H9 (cell line): ENCODE measurements at regions not wholly inside any gene's neighbourhood (a gene's known extent, or its start where the extent isn't known, plus 50 kb on each side); places are given as distances from the start of the nearest gene placed in this dataset.

Source experiments
- DNase-seq: peaks from one replicate; pipeline ENCODE4 v3.0.0-alpha.2; 2017
- H2AFZ ChIP-seq: one replicate; pipeline ENCODE4 v1.6.1; 2013; ENCODE audit warnings: mild to moderate bottlenecking, low read length, control low read depth, moderate library complexity
- H2AK5ac ChIP-seq: 2 replicates; pipeline ENCODE4 v1.6.1; 2013; ENCODE audit warnings: low read length, control low read depth, mixed read lengths; ENCODE audit not compliant: insufficient read length
- H2BK120ac ChIP-seq: one replicate; pipeline ENCODE4 v1.6.1; 2013; ENCODE audit warnings: low read depth, mild to moderate bottlenecking, low read length, control low read depth, inconsistent platforms; ENCODE audit not compliant: poor library complexity, severe bottlenecking
- H2BK12ac ChIP-seq: 2 replicates; pipeline ENCODE4 v1.6.1; 2013; ENCODE audit warnings: low read length, control low read depth, mixed read lengths, low read depth; ENCODE audit not compliant: insufficient read length
- H2BK15ac ChIP-seq: 2 replicates; pipeline ENCODE4 v1.6.1; 2013; ENCODE audit warnings: low read depth, low read length, control low read depth
- H2BK20ac ChIP-seq: one replicate; pipeline ENCODE4 v1.6.1; 2013; ENCODE audit warnings: low read depth, mild to moderate bottlenecking, low read length, control low read depth, inconsistent platforms; ENCODE audit not compliant: poor library complexity, severe bottlenecking
- H2BK5ac ChIP-seq: 2 replicates; pipeline ENCODE4 v1.6.1; 2013; ENCODE audit warnings: low read length, control low read depth, mixed read lengths; ENCODE audit not compliant: insufficient read length
- H3K14ac ChIP-seq: 2 replicates; pipeline ENCODE4 v1.6.1; 2013; ENCODE audit warnings: low read length, control low read depth; ENCODE audit not compliant: insufficient read depth
- H3K18ac ChIP-seq: 2 replicates; pipeline ENCODE4 v1.6.1; 2013; ENCODE audit warnings: low read depth, mild to moderate bottlenecking, mixed read lengths, low read length, control low read depth; ENCODE audit not compliant: insufficient read length
- H3K23ac ChIP-seq: 2 replicates; pipeline ENCODE4 v1.6.1; 2013; ENCODE audit warnings: low read length, control low read depth, mixed read lengths, low read depth; ENCODE audit not compliant: insufficient read length
- H3K23me2 ChIP-seq: 2 replicates; pipeline ENCODE4 v1.6.1; 2013; ENCODE audit warnings: low read depth, mild to moderate bottlenecking, mixed read lengths, low read length, control low read depth; ENCODE audit not compliant: insufficient read length, poor library complexity, severe bottlenecking
- H3K27ac ChIP-seq: 2 replicates; pipeline ENCODE4 v1.5.1; 2013; ENCODE audit warnings: low read length, control low read depth, mixed read lengths, low read depth; ENCODE audit not compliant: insufficient read length
- H3K27me3 ChIP-seq: 2 replicates; pipeline ENCODE4 v1.6.1; 2013; ENCODE audit warnings: low read length, control low read depth, inconsistent platforms; ENCODE audit not compliant: insufficient read depth
- H3K4ac ChIP-seq: 2 replicates; pipeline ENCODE4 v1.6.1; 2013; ENCODE audit warnings: low read depth, mild to moderate bottlenecking, control low read depth, inconsistent platforms, low read length, moderate library complexity
- H3K4me1 ChIP-seq: 2 replicates; pipeline ENCODE4 v1.6.1; 2013; ENCODE audit warnings: low read length, control low read depth, inconsistent platforms; ENCODE audit not compliant: insufficient read depth
- H3K4me2 ChIP-seq: 2 replicates; pipeline ENCODE4 v1.6.1; 2013; ENCODE audit warnings: low read length, control low read depth, mixed read lengths; ENCODE audit not compliant: insufficient read length, insufficient read depth
- H3K56ac ChIP-seq: 2 replicates; pipeline ENCODE4 v1.6.1; 2013; ENCODE audit warnings: low read depth, mild to moderate bottlenecking, mixed read lengths, low read length, control low read depth; ENCODE audit not compliant: insufficient read length
- H3K79me1 ChIP-seq: 2 replicates; pipeline ENCODE4 v1.6.1; 2013; ENCODE audit warnings: low read depth, mild to moderate bottlenecking, moderate library complexity, low read length, control low read depth, inconsistent platforms; ENCODE audit not compliant: insufficient read depth, poor library complexity, severe bottlenecking
- H3K79me2 ChIP-seq: 2 replicates; pipeline ENCODE4 v1.6.1; 2013; ENCODE audit warnings: low read length, control low read depth, inconsistent platforms; ENCODE audit not compliant: insufficient read depth
- H3K9ac ChIP-seq: 2 replicates; pipeline ENCODE4 v1.6.1; 2013; ENCODE audit warnings: low read length, control low read depth, mixed read lengths; ENCODE audit not compliant: insufficient read length; ENCODE audit errors: extremely low read depth
- H3K9me3 ChIP-seq: one replicate; pipeline ENCODE4 v1.6.1; 2013; ENCODE audit warnings: low read depth, low read length, inconsistent platforms; ENCODE audit not compliant: control insufficient read depth
- H3T11ph ChIP-seq: one replicate; pipeline ENCODE4 v1.6.1; 2013; ENCODE audit warnings: mild to moderate bottlenecking, low read length, control low read depth, inconsistent platforms
- H4K20me1 ChIP-seq: one replicate; pipeline ENCODE4 v1.6.1; 2013; ENCODE audit not compliant: control insufficient read depth, insufficient read length, insufficient read depth
- H4K5ac ChIP-seq: 2 replicates; pipeline ENCODE4 v1.6.1; 2013; ENCODE audit warnings: low read depth, mild to moderate bottlenecking, mixed read lengths, low read length, control low read depth; ENCODE audit not compliant: insufficient read length
- H4K8ac ChIP-seq: replicated peaks from 2 replicates; pipeline ENCODE4 v1.6.1; 2013; ENCODE audit warnings: low read length, control low read depth, mixed read lengths, low read depth; ENCODE audit not compliant: insufficient read length
- H4K91ac ChIP-seq: 2 replicates; pipeline ENCODE4 v1.6.1; 2013; ENCODE audit warnings: low read depth, mild to moderate bottlenecking, moderate library complexity, mixed read lengths, low read length, control low read depth; ENCODE audit not compliant: insufficient read length
- H3K27ac Mint-ChIP-seq, 3 experiments: 2 replicates in 2 of 3; 3 replicates in 1 of 3; pipeline ENCODE4 v1.8.0; 2020 to 2021; ENCODE audit warnings: mixed read lengths in 3 of 3, mild to moderate bottlenecking in 1 of 3, moderate library complexity in 1 of 3
- H3K27me3 Mint-ChIP-seq: 2 replicates; pipeline ENCODE4 v1.8.0; 2021; ENCODE audit warnings: low read depth, mild to moderate bottlenecking, moderate library complexity, mixed read lengths
- H3K36me3 Mint-ChIP-seq, 3 experiments: 2 replicates in 2 of 3; 3 replicates in 1 of 3; pipeline ENCODE4 v1.8.0; 2020 to 2021; ENCODE audit warnings: low read depth in 3 of 3, mixed read lengths in 3 of 3; ENCODE audit not compliant: insufficient read depth in 1 of 3
- H3K4me1 Mint-ChIP-seq, 2 experiments: 2 replicates each; pipeline ENCODE4 v1.8.0; 2020; ENCODE audit warnings: mixed read lengths in 2 of 2
- H3K4me3 Mint-ChIP-seq, 2 experiments: 2 replicates in 1 of 2; 3 replicates in 1 of 2; pipeline ENCODE4 v1.8.0; 2020 to 2021; ENCODE audit warnings: mild to moderate bottlenecking in 2 of 2, mixed read lengths in 2 of 2, moderate library complexity in 1 of 2
- H3K9me3 Mint-ChIP-seq, 2 experiments: 2 replicates in 1 of 2; 3 replicates in 1 of 2; pipeline ENCODE4 v1.8.0; 2020; ENCODE audit warnings: mild to moderate bottlenecking in 2 of 2, mixed read lengths in 2 of 2, moderate library complexity in 1 of 2
- WGBS: extraction: QIAGEN DNeasy Blood & Tissue Kit; methylation state at CpG from one replicate; pipeline ENCODE4 v1.1.7; 2013; ENCODE audit warnings: missing lambda C conversion rate, low lambda C conversion rate, mixed read lengths; ENCODE audit not compliant: insufficient read length; ENCODE audit errors: extremely low coverage; 5-methylcytosine and 5-hydroxymethylcytosine counted together
- TF ChIP-seq, protein P1 (sequence below): fragments of 200-600 bp; sonication (generic); conservative IDR thresholded peaks from 3 replicates; pipeline ENCODE4 v1.8.0; 2021; ENCODE audit warnings: antibody characterized with exemption, mild to moderate bottlenecking

DNA sequence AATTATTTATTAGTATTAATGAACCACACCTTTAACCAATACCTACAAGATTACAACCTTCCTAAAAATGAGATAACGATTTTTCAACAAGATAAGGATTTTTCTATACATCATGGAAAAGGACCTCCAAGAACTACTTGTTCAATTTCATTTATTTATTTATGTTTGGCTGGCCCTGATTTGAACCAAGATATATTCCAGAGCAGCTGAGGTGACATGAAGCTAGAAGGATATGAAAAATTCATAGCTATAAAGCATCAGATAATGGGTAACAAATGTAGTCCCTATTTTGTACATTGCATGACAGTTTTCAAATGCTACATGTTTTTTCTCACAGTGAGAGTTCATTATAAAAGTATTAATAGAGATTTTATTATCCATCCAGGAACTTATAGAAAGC is 798.5 kb upstream of the ARRDC3 start:
- Histone ChIP-seq H3K4me2 (no peak overlapping the region), H4K5ac (no peak overlapping the region), H3K23me2 (no peaks in the 10 kb centered on the region), H3K79me1 (no peaks in the 10 kb centered on the region), H3K27me3 (no peaks in the 10 kb centered on the region), H3K56ac (no peak overlapping the region), H4K20me1 (no peaks in the 10 kb centered on the region), H2BK20ac (no peak overlapping the region), H2BK15ac (no peak overlapping the region), H2AFZ (no peak overlapping the region), H3K27ac (no peak overlapping the region), H3K9me3 (no peaks in the 10 kb centered on the region), H3K4ac (no peak overlapping the region), H2BK120ac (no peak overlapping the region), H2BK12ac (no peak overlapping the region), H2BK5ac (no peak overlapping the region), H3K79me2 (no peaks in the 10 kb centered on the region), H2AK5ac (no peak overlapping the region), H3K9ac (no peak overlapping the region), H3K4me1 (no peaks in the 10 kb centered on the region), H3K14ac (no peak overlapping the region), H3K18ac (no peak overlapping the region), H4K91ac (no peak overlapping the region), H3K23ac (no peak overlapping the region), H4K8ac (no peak overlapping the region), H3T11ph (no peak overlapping the region)
- H3K4me3 Mint-ChIP-seq: no peak overlapping the region
- no peaks in the 10 kb centered on the region for H3K9me3 Mint-ChIP-seq
- no peaks in the 10 kb centered on the region for H3K27me3 Mint-ChIP-seq
- no peaks in the 10 kb centered on the region for H3K4me1 Mint-ChIP-seq
- no peak for DNase-seq
- no peak overlapping the region for H3K27ac Mint-ChIP-seq
- TF ChIP-seq, protein P1, sequence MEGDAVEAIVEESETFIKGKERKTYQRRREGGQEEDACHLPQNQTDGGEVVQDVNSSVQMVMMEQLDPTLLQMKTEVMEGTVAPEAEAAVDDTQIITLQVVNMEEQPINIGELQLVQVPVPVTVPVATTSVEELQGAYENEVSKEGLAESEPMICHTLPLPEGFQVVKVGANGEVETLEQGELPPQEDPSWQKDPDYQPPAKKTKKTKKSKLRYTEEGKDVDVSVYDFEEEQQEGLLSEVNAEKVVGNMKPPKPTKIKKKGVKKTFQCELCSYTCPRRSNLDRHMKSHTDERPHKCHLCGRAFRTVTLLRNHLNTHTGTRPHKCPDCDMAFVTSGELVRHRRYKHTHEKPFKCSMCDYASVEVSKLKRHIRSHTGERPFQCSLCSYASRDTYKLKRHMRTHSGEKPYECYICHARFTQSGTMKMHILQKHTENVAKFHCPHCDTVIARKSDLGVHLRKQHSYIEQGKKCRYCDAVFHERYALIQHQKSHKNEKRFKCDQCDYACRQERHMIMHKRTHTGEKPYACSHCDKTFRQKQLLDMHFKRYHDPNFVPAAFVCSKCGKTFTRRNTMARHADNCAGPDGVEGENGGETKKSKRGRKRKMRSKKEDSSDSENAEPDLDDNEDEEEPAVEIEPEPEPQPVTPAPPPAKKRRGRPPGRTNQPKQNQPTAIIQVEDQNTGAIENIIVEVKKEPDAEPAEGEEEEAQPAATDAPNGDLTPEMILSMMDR: no peak
- no peaks in the 10 kb centered on the region for H3K36me3 Mint-ChIP-seq
- WGBS: no CpG with 5 or more reads among the region's 1 CpG
